H9 (cell line): ENCODE measurements at regions not wholly inside any gene's neighbourhood (a gene's known extent, or its start where the extent isn't known, plus 50 kb on each side); places are given as distances from the start of the nearest gene placed in this dataset.

Experiments used
- DNase-seq: peaks from one replicate; pipeline ENCODE4 v3.0.0-alpha.2; 2017
- H2AFZ ChIP-seq: one replicate; pipeline ENCODE4 v1.6.1; 2013; ENCODE audit warnings: mild to moderate bottlenecking, low read length, control low read depth, moderate library complexity
- H2AK5ac ChIP-seq: 2 replicates; pipeline ENCODE4 v1.6.1; 2013; ENCODE audit warnings: low read length, control low read depth, mixed read lengths; ENCODE audit not compliant: insufficient read length
- H2BK120ac ChIP-seq: one replicate; pipeline ENCODE4 v1.6.1; 2013; ENCODE audit warnings: low read depth, mild to moderate bottlenecking, low read length, control low read depth, inconsistent platforms; ENCODE audit not compliant: poor library complexity, severe bottlenecking
- H2BK12ac ChIP-seq: 2 replicates; pipeline ENCODE4 v1.6.1; 2013; ENCODE audit warnings: low read length, control low read depth, mixed read lengths, low read depth; ENCODE audit not compliant: insufficient read length
- H2BK15ac ChIP-seq: 2 replicates; pipeline ENCODE4 v1.6.1; 2013; ENCODE audit warnings: low read depth, low read length, control low read depth
- H2BK20ac ChIP-seq: one replicate; pipeline ENCODE4 v1.6.1; 2013; ENCODE audit warnings: low read depth, mild to moderate bottlenecking, low read length, control low read depth, inconsistent platforms; ENCODE audit not compliant: poor library complexity, severe bottlenecking
- H2BK5ac ChIP-seq: 2 replicates; pipeline ENCODE4 v1.6.1; 2013; ENCODE audit warnings: low read length, control low read depth, mixed read lengths; ENCODE audit not compliant: insufficient read length
- H3K14ac ChIP-seq: 2 replicates; pipeline ENCODE4 v1.6.1; 2013; ENCODE audit warnings: low read length, control low read depth; ENCODE audit not compliant: insufficient read depth
- H3K18ac ChIP-seq: 2 replicates; pipeline ENCODE4 v1.6.1; 2013; ENCODE audit warnings: low read depth, mild to moderate bottlenecking, mixed read lengths, low read length, control low read depth; ENCODE audit not compliant: insufficient read length
- H3K23ac ChIP-seq: 2 replicates; pipeline ENCODE4 v1.6.1; 2013; ENCODE audit warnings: low read length, control low read depth, mixed read lengths, low read depth; ENCODE audit not compliant: insufficient read length
- H3K23me2 ChIP-seq: 2 replicates; pipeline ENCODE4 v1.6.1; 2013; ENCODE audit warnings: low read depth, mild to moderate bottlenecking, mixed read lengths, low read length, control low read depth; ENCODE audit not compliant: insufficient read length, poor library complexity, severe bottlenecking
- H3K27ac ChIP-seq: 2 replicates; pipeline ENCODE4 v1.5.1; 2013; ENCODE audit warnings: low read length, control low read depth, mixed read lengths, low read depth; ENCODE audit not compliant: insufficient read length
- H3K27me3 ChIP-seq: 2 replicates; pipeline ENCODE4 v1.6.1; 2013; ENCODE audit warnings: low read length, control low read depth, inconsistent platforms; ENCODE audit not compliant: insufficient read depth
- H3K4ac ChIP-seq: 2 replicates; pipeline ENCODE4 v1.6.1; 2013; ENCODE audit warnings: low read depth, mild to moderate bottlenecking, control low read depth, inconsistent platforms, low read length, moderate library complexity
- H3K4me1 ChIP-seq: 2 replicates; pipeline ENCODE4 v1.6.1; 2013; ENCODE audit warnings: low read length, control low read depth, inconsistent platforms; ENCODE audit not compliant: insufficient read depth
- H3K4me2 ChIP-seq: 2 replicates; pipeline ENCODE4 v1.6.1; 2013; ENCODE audit warnings: low read length, control low read depth, mixed read lengths; ENCODE audit not compliant: insufficient read length, insufficient read depth
- H3K56ac ChIP-seq: 2 replicates; pipeline ENCODE4 v1.6.1; 2013; ENCODE audit warnings: low read depth, mild to moderate bottlenecking, mixed read lengths, low read length, control low read depth; ENCODE audit not compliant: insufficient read length
- H3K79me1 ChIP-seq: 2 replicates; pipeline ENCODE4 v1.6.1; 2013; ENCODE audit warnings: low read depth, mild to moderate bottlenecking, moderate library complexity, low read length, control low read depth, inconsistent platforms; ENCODE audit not compliant: insufficient read depth, poor library complexity, severe bottlenecking
- H3K79me2 ChIP-seq: 2 replicates; pipeline ENCODE4 v1.6.1; 2013; ENCODE audit warnings: low read length, control low read depth, inconsistent platforms; ENCODE audit not compliant: insufficient read depth
- H3K9ac ChIP-seq: 2 replicates; pipeline ENCODE4 v1.6.1; 2013; ENCODE audit warnings: low read length, control low read depth, mixed read lengths; ENCODE audit not compliant: insufficient read length; ENCODE audit errors: extremely low read depth
- H3K9me3 ChIP-seq: one replicate; pipeline ENCODE4 v1.6.1; 2013; ENCODE audit warnings: low read depth, low read length, inconsistent platforms; ENCODE audit not compliant: control insufficient read depth
- H3T11ph ChIP-seq: one replicate; pipeline ENCODE4 v1.6.1; 2013; ENCODE audit warnings: mild to moderate bottlenecking, low read length, control low read depth, inconsistent platforms
- H4K20me1 ChIP-seq: one replicate; pipeline ENCODE4 v1.6.1; 2013; ENCODE audit not compliant: control insufficient read depth, insufficient read length, insufficient read depth
- H4K5ac ChIP-seq: 2 replicates; pipeline ENCODE4 v1.6.1; 2013; ENCODE audit warnings: low read depth, mild to moderate bottlenecking, mixed read lengths, low read length, control low read depth; ENCODE audit not compliant: insufficient read length
- H4K8ac ChIP-seq: replicated peaks from 2 replicates; pipeline ENCODE4 v1.6.1; 2013; ENCODE audit warnings: low read length, control low read depth, mixed read lengths, low read depth; ENCODE audit not compliant: insufficient read length
- H4K91ac ChIP-seq: 2 replicates; pipeline ENCODE4 v1.6.1; 2013; ENCODE audit warnings: low read depth, mild to moderate bottlenecking, moderate library complexity, mixed read lengths, low read length, control low read depth; ENCODE audit not compliant: insufficient read length
- H3K27ac Mint-ChIP-seq, 3 experiments: 2 replicates in 2 of 3; 3 replicates in 1 of 3; pipeline ENCODE4 v1.8.0; 2020 to 2021; ENCODE audit warnings: mixed read lengths in 3 of 3, mild to moderate bottlenecking in 1 of 3, moderate library complexity in 1 of 3
- H3K27me3 Mint-ChIP-seq: 2 replicates; pipeline ENCODE4 v1.8.0; 2021; ENCODE audit warnings: low read depth, mild to moderate bottlenecking, moderate library complexity, mixed read lengths
- H3K36me3 Mint-ChIP-seq, 3 experiments: 2 replicates in 2 of 3; 3 replicates in 1 of 3; pipeline ENCODE4 v1.8.0; 2020 to 2021; ENCODE audit warnings: low read depth in 3 of 3, mixed read lengths in 3 of 3; ENCODE audit not compliant: insufficient read depth in 1 of 3
- H3K4me1 Mint-ChIP-seq, 2 experiments: 2 replicates each; pipeline ENCODE4 v1.8.0; 2020; ENCODE audit warnings: mixed read lengths in 2 of 2
- H3K4me3 Mint-ChIP-seq, 2 experiments: 2 replicates in 1 of 2; 3 replicates in 1 of 2; pipeline ENCODE4 v1.8.0; 2020 to 2021; ENCODE audit warnings: mild to moderate bottlenecking in 2 of 2, mixed read lengths in 2 of 2, moderate library complexity in 1 of 2
- H3K9me3 Mint-ChIP-seq, 2 experiments: 2 replicates in 1 of 2; 3 replicates in 1 of 2; pipeline ENCODE4 v1.8.0; 2020; ENCODE audit warnings: mild to moderate bottlenecking in 2 of 2, mixed read lengths in 2 of 2, moderate library complexity in 1 of 2
- CTCF ChIP-seq: fragments of 200-600 bp; sonication (generic); conservative IDR thresholded peaks from 3 replicates; pipeline ENCODE4 v1.8.0; 2021; ENCODE audit warnings: antibody characterized with exemption, mild to moderate bottlenecking
- WGBS: extraction: QIAGEN DNeasy Blood & Tissue Kit; methylation state at CpG from one replicate; pipeline ENCODE4 v1.1.7; 2013; ENCODE audit warnings: missing lambda C conversion rate, low lambda C conversion rate, mixed read lengths; ENCODE audit not compliant: insufficient read length; ENCODE audit errors: extremely low coverage; 5-methylcytosine and 5-hydroxymethylcytosine counted together

GRCh38 chr10:61592581-61592980 is 70.1 kb upstream of the CABCOCO1 start:
- Histone ChIP-seq H3K79me2 (no peaks in the 10 kb centered on the region), H2BK120ac (no peak overlapping the region), H4K20me1 (no peaks in the 10 kb centered on the region), H2BK5ac (no peak overlapping the region), H3T11ph (no peak overlapping the region), H4K5ac (no peak overlapping the region), H2BK20ac (no peak overlapping the region), H3K23ac (no peak overlapping the region), H3K4ac (no peak overlapping the region), H3K56ac (no peak overlapping the region), H3K4me2 (no peak overlapping the region), H3K4me1 (peaks cover 9% of the 10 kb centered on the region; the same call in 1 of the 2 replicates), H3K27me3 (no peaks in the 10 kb centered on the region), H3K18ac (no peak overlapping the region), H2AFZ (no peak overlapping the region), H3K27ac (no peak overlapping the region), H3K9me3 (no peaks in the 10 kb centered on the region), H4K91ac (no peak overlapping the region), H3K23me2 (no peaks in the 10 kb centered on the region), H3K79me1 (no peaks in the 10 kb centered on the region), H4K8ac (no peak overlapping the region), H2AK5ac (no peak overlapping the region), H2BK12ac (no peak overlapping the region), H3K9ac (no peak overlapping the region), H2BK15ac (no peak overlapping the region), H3K14ac (no peak overlapping the region)
- H3K9me3 Mint-ChIP-seq, result no peaks in the 10 kb centered on the region
- DNase-seq, result peak; percentile 47
- no CpG with 5 or more reads among the region's 2 CpGs for WGBS
- no peak overlapping the region for H3K27ac Mint-ChIP-seq
- 0 out of 7 replicates have a peak, but pooled peaks cover 0 to 2% (median 0%) of the 10 kb centered on the region in 3 experiments for H3K36me3 Mint-ChIP-seq
- peak; percentile 65 for TF ChIP-seq CTCF
- peaks cover 29 to 32% of the 10 kb centered on the region in 2 experiments for H3K4me1 Mint-ChIP-seq
- peak overlapping the region in 1 of 2 experiments; percentile 43; a peak in 1 of 5 replicates for H3K4me3 Mint-ChIP-seq
- no peaks in the 10 kb centered on the region for H3K27me3 Mint-ChIP-seq
